Spinal cord (tissue), 9 donors: ENCODE measurements at regions not wholly inside any gene's neighbourhood (a gene's known extent, or its start where the extent isn't known, plus 50 kb on each side); places are given as distances from the start of the nearest gene placed in this dataset.
A peak's percentile ranks its signal among the peaks of the same experiment; 100 is the strongest.

Source experiments
- DNase-seq, 6 donors: peaks; one replicate each; pipeline versions ENCODE4 v3.0.0 to v3.0.0-alpha.2; 2013 to 2015; ENCODE audit warnings: low spot score in 6 of 6, low read depth in 4 of 6
- H3K27ac ChIP-seq: one replicate; pipeline ENCODE4 v1.5.1; 2013; ENCODE audit warnings: low read depth, low read length, control low read depth
- H3K27me3 ChIP-seq: one replicate; pipeline ENCODE4 v1.6.1; 2013; ENCODE audit warnings: low read length; ENCODE audit not compliant: control insufficient read depth, insufficient read depth
- H3K36me3 ChIP-seq: one replicate; pipeline ENCODE4 v1.6.1; 2013; ENCODE audit warnings: low read length; ENCODE audit not compliant: control insufficient read depth, insufficient read depth
- H3K4me1 ChIP-seq: one replicate; pipeline ENCODE4 v1.6.1; 2013; ENCODE audit warnings: low read length; ENCODE audit not compliant: control insufficient read depth, insufficient read depth
- H3K4me3 ChIP-seq: one replicate; pipeline ENCODE4 v1.5.1; 2013; ENCODE audit warnings: low read depth, low read length, control low read depth
- H3K9me3 ChIP-seq: one replicate; pipeline ENCODE4 v1.6.1; 2013; ENCODE audit warnings: low read length; ENCODE audit not compliant: control insufficient read depth, insufficient read depth
- WGBS: methylation state at CpG from one replicate; pipeline ENCODE4 v1.1.5; 2013; ENCODE audit warnings: missing lambda C conversion rate; ENCODE audit not compliant: insufficient coverage; 5-methylcytosine and 5-hydroxymethylcytosine counted together
- donor health status: healthy.

DNA sequence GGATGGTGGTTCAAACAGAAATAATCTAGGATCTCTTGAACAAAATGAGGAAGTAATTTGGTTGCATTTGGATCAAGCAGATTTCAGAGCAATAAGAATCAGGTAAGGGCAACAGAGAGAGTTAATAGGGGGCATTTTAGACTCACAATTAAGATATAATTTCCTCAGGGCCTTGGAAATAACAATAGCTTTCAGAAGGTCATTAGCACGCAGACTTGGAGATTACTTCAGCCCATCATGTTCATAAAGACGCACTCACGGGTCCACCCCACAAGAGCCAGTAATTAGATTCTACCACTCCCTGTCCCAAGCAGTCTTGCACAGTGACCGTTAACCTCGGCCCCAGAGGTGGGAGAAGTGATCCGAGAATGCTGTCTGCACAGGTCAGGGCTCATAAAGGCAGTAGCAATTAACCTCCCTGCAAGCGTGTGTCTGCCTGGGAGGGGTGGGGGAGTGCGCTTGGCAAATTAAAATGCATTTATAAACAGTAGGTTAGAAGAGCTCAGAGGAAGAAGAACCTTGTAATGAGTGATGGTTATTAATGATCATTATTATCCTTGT is 125.7 kb upstream of the CCDC196 start:
- WGBS: 49% methylated on average over 5 of the region's 8 CpGs
- peaks cover 3% of the 10 kb centered on the region for H3K4me1 ChIP-seq
- peak in 1 of 6 donors; percentile 90 for DNase-seq
- H3K27me3 ChIP-seq: no peaks in the 10 kb centered on the region
- no peak overlapping the region for H3K27ac ChIP-seq
- H3K9me3 ChIP-seq: no peaks in the 10 kb centered on the region
- no peak overlapping the region for H3K4me3 ChIP-seq
- no peaks in the 10 kb centered on the region for H3K36me3 ChIP-seq

GRCh38 chr14:66361013-66361412 is 125.2 kb upstream of the CCDC196 start:
- DNase-seq: no peak
- Histone ChIP-seq H3K27ac (no peak overlapping the region), H3K4me3 (no peak overlapping the region), H3K4me1 (peaks cover 3% of the 10 kb centered on the region), H3K27me3 (no peaks in the 10 kb centered on the region), H3K36me3 (no peaks in the 10 kb centered on the region), H3K9me3 (no peaks in the 10 kb centered on the region)
- no CpG with 5 or more reads among the region's 2 CpGs for WGBS

DNA sequence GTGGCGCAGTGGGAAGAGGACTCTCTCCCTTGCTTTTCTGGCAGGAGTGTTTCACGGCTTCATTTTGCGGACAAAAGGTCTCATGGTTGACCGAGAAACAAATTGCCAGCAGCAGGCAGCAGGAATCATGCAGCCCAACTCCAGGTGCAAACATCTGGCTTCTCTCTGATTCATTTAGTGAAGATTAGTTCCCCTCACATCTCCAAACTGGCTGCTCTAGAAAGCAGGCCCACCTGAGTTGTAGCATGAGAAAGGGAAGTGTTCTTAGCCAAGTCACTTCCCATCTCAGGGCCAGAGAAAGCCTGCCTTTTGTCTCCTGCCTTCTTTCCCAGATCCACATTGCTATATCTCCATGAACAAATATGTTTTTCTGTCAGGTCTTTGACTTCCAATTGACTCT is 120.8 kb upstream of the CCDC196 start:
- Histone ChIP-seq H3K27me3 (no peaks in the 10 kb centered on the region), H3K4me1 (peaks cover 3% of the 10 kb centered on the region), H3K27ac (no peak overlapping the region), H3K4me3 (no peak overlapping the region), H3K36me3 (no peaks in the 10 kb centered on the region), H3K9me3 (no peaks in the 10 kb centered on the region)
- DNase-seq: no peak
- 86% methylated on average over 4 of the region's 4 CpGs for WGBS

GRCh38 chr14:66369157-66369697 is 116.9 kb upstream of the CCDC196 start:
- whole genome bisulfite sequencing: 93% methylated on average over 2 of the region's 4 CpGs
- DNase-seq: no peak
- Histone ChIP-seq H3K4me3 (no peak overlapping the region), H3K27me3 (no peaks in the 10 kb centered on the region), H3K4me1 (no peaks in the 10 kb centered on the region), H3K9me3 (no peaks in the 10 kb centered on the region), H3K27ac (no peak overlapping the region), H3K36me3 (no peaks in the 10 kb centered on the region)

GRCh38 chr14:66371776-66372175 is 114.4 kb upstream of the CCDC196 start:
- no peaks in the 10 kb centered on the region for H3K4me1 ChIP-seq
- H3K36me3 ChIP-seq: no peaks in the 10 kb centered on the region
- WGBS: no CpG with 5 or more reads among the region's 2 CpGs
- H3K27me3 ChIP-seq: no peaks in the 10 kb centered on the region
- H3K9me3 ChIP-seq: no peaks in the 10 kb centered on the region
- no peak overlapping the region for H3K27ac ChIP-seq
- DNase-seq: no peak
- H3K4me3 ChIP-seq: no peak overlapping the region

- Histone ChIP-seq H3K36me3 (no peaks in the 10 kb centered on the region), H3K27me3 (no peaks in the 10 kb centered on the region), H3K9me3 (no peaks in the 10 kb centered on the region), H3K27ac (no peak overlapping the region), H3K4me1 (no peaks in the 10 kb centered on the region), H3K4me3 (no peak overlapping the region)
- peak in 2 of 6 donors; percentile 41 to 70 for DNase-seq
- 31% methylated on average over 3 of the region's 5 CpGs for WGBS
Measured at GRCh38 chr14:66375046-66375964, 110.9 kb upstream of the CCDC196 start.

- Histone ChIP-seq H3K4me1 (no peaks in the 10 kb centered on the region), H3K36me3 (no peaks in the 10 kb centered on the region), H3K27ac (no peak overlapping the region), H3K9me3 (no peaks in the 10 kb centered on the region), H3K4me3 (no peak overlapping the region), H3K27me3 (no peaks in the 10 kb centered on the region)
- WGBS: no CpG with 5 or more reads among the region's 1 CpG
- DNase-seq: no peak
Measured at GRCh38 chr14:66377574-66377973, 108.6 kb upstream of the CCDC196 start.

GRCh38 chr14:66378712-66379505 is 107.3 kb upstream of the CCDC196 start:
- H3K27me3 ChIP-seq: no peaks in the 10 kb centered on the region
- H3K4me3 ChIP-seq: no peak overlapping the region
- no peak overlapping the region for H3K27ac ChIP-seq
- DNase-seq: peak in 2 of 6 donors; percentile 43 to 67
- no peaks in the 10 kb centered on the region for H3K36me3 ChIP-seq
- WGBS: no CpG with 5 or more reads among the region's 4 CpGs
- H3K4me1 ChIP-seq: no peaks in the 10 kb centered on the region
- H3K9me3 ChIP-seq: no peaks in the 10 kb centered on the region

GRCh38 chr14:66380143-66380542 is 106.0 kb upstream of the CCDC196 start:
- Histone ChIP-seq H3K4me1 (no peaks in the 10 kb centered on the region), H3K27ac (no peak overlapping the region), H3K27me3 (no peaks in the 10 kb centered on the region), H3K4me3 (no peak overlapping the region), H3K36me3 (no peaks in the 10 kb centered on the region), H3K9me3 (no peaks in the 10 kb centered on the region)
- 33% methylated on average over 1 of the region's 1 CpG for WGBS
- DNase-seq: peak in 1 of 6 donors; percentile 38
